ENCODE measurements at regions not wholly inside any gene's neighbourhood (a gene's known extent, or its start where the extent isn't known, plus 50 kb on each side); places are given as distances from the start of the nearest gene placed in this dataset.
"Not testable (repeated sequence)": the region's sequence is repeated elsewhere in the genome, so short reads cannot be mapped to it uniquely, and the experiment has no call there.

DNA sequence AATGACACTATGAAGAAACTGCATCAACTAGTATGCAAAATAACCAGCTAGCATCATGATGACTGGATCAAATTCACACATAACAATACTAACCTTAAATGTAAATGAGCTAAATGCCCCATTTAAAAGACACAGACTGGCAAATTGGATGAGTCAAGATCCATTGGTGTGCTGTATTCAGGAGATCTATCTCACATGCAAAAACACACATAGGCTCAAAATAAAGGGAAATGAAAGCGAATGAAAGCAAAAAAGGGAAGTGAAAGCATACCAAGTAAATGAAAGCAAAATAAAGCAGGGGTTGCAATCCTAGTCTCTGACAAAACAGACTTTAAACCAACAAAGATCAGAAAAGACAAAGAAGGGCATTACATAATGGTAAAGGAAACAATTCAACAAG is 272.3 kb upstream of the ECI2 start:
- TF ChIP-seq, protein P1, sequence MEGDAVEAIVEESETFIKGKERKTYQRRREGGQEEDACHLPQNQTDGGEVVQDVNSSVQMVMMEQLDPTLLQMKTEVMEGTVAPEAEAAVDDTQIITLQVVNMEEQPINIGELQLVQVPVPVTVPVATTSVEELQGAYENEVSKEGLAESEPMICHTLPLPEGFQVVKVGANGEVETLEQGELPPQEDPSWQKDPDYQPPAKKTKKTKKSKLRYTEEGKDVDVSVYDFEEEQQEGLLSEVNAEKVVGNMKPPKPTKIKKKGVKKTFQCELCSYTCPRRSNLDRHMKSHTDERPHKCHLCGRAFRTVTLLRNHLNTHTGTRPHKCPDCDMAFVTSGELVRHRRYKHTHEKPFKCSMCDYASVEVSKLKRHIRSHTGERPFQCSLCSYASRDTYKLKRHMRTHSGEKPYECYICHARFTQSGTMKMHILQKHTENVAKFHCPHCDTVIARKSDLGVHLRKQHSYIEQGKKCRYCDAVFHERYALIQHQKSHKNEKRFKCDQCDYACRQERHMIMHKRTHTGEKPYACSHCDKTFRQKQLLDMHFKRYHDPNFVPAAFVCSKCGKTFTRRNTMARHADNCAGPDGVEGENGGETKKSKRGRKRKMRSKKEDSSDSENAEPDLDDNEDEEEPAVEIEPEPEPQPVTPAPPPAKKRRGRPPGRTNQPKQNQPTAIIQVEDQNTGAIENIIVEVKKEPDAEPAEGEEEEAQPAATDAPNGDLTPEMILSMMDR (IDR thresholded peaks at IDR 0.05 in 8 of 11, conservative IDR thresholded peaks at IDR 0.05 in 3 of 11) = not testable (repeated sequence)
- TF ChIP-seq POLR2A, POLR2AphosphoS5 (IDR thresholded peaks at IDR 0.05): not testable (repeated sequence)

All from spleen (tissue), 7 donors.